ENCODE measurements at regions not wholly inside any gene's neighbourhood (a gene's known extent, or its start where the extent isn't known, plus 50 kb on each side); places are given as distances from the start of the nearest gene placed in this dataset.

GRCh38 chr11:29518389-29519174 is 498.2 kb downstream of the KCNA4 start:
- ATAC-seq (ENCODE audit: insufficient read depth, low FRiP score) (no peak), DNase-seq (peak in 1 of 3 donors; percentile 11)
- no peaks in the 10 kb centered on the region for H3K36me3 ChIP-seq (ENCODE audit: control insufficient read depth in 4 of 4, insufficient read depth in 4 of 4, low read length in 4 of 4)
- no peak overlapping the region for H3K9ac ChIP-seq (ENCODE audit: insufficient read depth in 1 of 2, low read length in 2 of 2)
- no peak overlapping the region for H3K4me3 ChIP-seq
- H3K27ac ChIP-seq (ENCODE audit: low read depth in 1 of 2, low read length in 1 of 2): no peak overlapping the region
- H3K4me1 ChIP-seq (ENCODE audit: control insufficient read depth in 5 of 5, insufficient read depth in 5 of 5, low read length in 5 of 5): no peaks in the 10 kb centered on the region
- 43 to 50% methylated on average over 5 of the region's 5 CpGs for whole genome bisulfite sequencing, 2 donors
- TF ChIP-seq CTCF (IDR thresholded peaks at IDR 0.05; ENCODE audit: control extremely low read depth, extremely low read depth): no peak
- H3K27me3 ChIP-seq (ENCODE audit: control insufficient read depth in 3 of 3, insufficient read depth in 3 of 3, low read length in 2 of 3): no peaks in the 10 kb centered on the region
- peaks cover 0 to 17% (median 2%) of the 10 kb centered on the region in 4 donors for H3K9me3 ChIP-seq (ENCODE audit: control insufficient read depth in 4 of 4, insufficient read depth in 3 of 4, low read length in 3 of 4)

- no peak for TF ChIP-seq CTCF (IDR thresholded peaks at IDR 0.05; ENCODE audit: control extremely low read depth, extremely low read depth)
- Histone ChIP-seq H3K9ac (ENCODE audit: insufficient read depth in 1 of 2, low read length in 2 of 2) (no peak overlapping the region), H3K36me3 (ENCODE audit: control insufficient read depth in 4 of 4, insufficient read depth in 4 of 4, low read length in 4 of 4) (no peaks in the 10 kb centered on the region), H3K27ac (ENCODE audit: low read depth in 1 of 2, low read length in 1 of 2) (no peak overlapping the region), H3K4me1 (ENCODE audit: control insufficient read depth in 5 of 5, insufficient read depth in 5 of 5, low read length in 5 of 5) (no peaks in the 10 kb centered on the region), H3K9me3 (ENCODE audit: control insufficient read depth in 4 of 4, insufficient read depth in 3 of 4, low read length in 3 of 4) (no peaks in the 10 kb centered on the region), H3K27me3 (ENCODE audit: control insufficient read depth in 3 of 3, insufficient read depth in 3 of 3, low read length in 2 of 3) (no peaks in the 10 kb centered on the region), H3K4me3 (no peak overlapping the region)
- no peak for DNase-seq
- no peak for ATAC-seq (ENCODE audit: insufficient read depth, low FRiP score)
Observed at GRCh38 chr11:29511394-29511793, 505.4 kb downstream of the KCNA4 start.

GRCh38 chr11:29507376-29507775 is 509.5 kb downstream of the KCNA4 start:
- Histone ChIP-seq H3K9ac (ENCODE audit: insufficient read depth in 1 of 2, low read length in 2 of 2) (no peak overlapping the region), H3K36me3 (ENCODE audit: control insufficient read depth in 4 of 4, insufficient read depth in 4 of 4, low read length in 4 of 4) (no peaks in the 10 kb centered on the region), H3K27me3 (ENCODE audit: control insufficient read depth in 3 of 3, insufficient read depth in 3 of 3, low read length in 2 of 3) (no peaks in the 10 kb centered on the region), H3K4me1 (ENCODE audit: control insufficient read depth in 5 of 5, insufficient read depth in 5 of 5, low read length in 5 of 5) (no peaks in the 10 kb centered on the region), H3K9me3 (ENCODE audit: control insufficient read depth in 4 of 4, insufficient read depth in 3 of 4, low read length in 3 of 4) (no peaks in the 10 kb centered on the region), H3K27ac (ENCODE audit: low read depth in 1 of 2, low read length in 1 of 2) (no peak overlapping the region), H3K4me3 (no peak overlapping the region)
- ATAC-seq (ENCODE audit: insufficient read depth, low FRiP score): no peak
- DNase-seq: no peak
- TF ChIP-seq CTCF (IDR thresholded peaks at IDR 0.05; ENCODE audit: control extremely low read depth, extremely low read depth): no peak

GRCh38 chr11:29495676-29496075 is 521.2 kb downstream of the KCNA4 start:
- Histone ChIP-seq H3K36me3 (ENCODE audit: control insufficient read depth in 4 of 4, insufficient read depth in 4 of 4, low read length in 4 of 4) (no peaks in the 10 kb centered on the region), H3K4me3 (no peak overlapping the region), H3K4me1 (ENCODE audit: control insufficient read depth in 5 of 5, insufficient read depth in 5 of 5, low read length in 5 of 5) (no peaks in the 10 kb centered on the region), H3K27ac (ENCODE audit: low read depth in 1 of 2, low read length in 1 of 2) (no peak overlapping the region), H3K9ac (ENCODE audit: insufficient read depth in 1 of 2, low read length in 2 of 2) (no peak overlapping the region), H3K9me3 (ENCODE audit: control insufficient read depth in 4 of 4, insufficient read depth in 3 of 4, low read length in 3 of 4) (peaks cover 0 to 2% (median 0%) of the 10 kb centered on the region in 4 donors), H3K27me3 (ENCODE audit: control insufficient read depth in 3 of 3, insufficient read depth in 3 of 3, low read length in 2 of 3) (no peaks in the 10 kb centered on the region)
- no peak for TF ChIP-seq CTCF (IDR thresholded peaks at IDR 0.05; ENCODE audit: control extremely low read depth, extremely low read depth)
- 70 to 83% methylated on average over 3 of the region's 3 CpGs for WGBS, 2 donors
- DNase-seq (no peak), ATAC-seq (ENCODE audit: insufficient read depth, low FRiP score) (no peak)

All from lung (tissue), 11 donors.